ENCODE measurements at regions not wholly inside any gene's neighbourhood (a gene's known extent, or its start where the extent isn't known, plus 50 kb on each side); places are given as distances from the start of the nearest gene placed in this dataset.

DNA sequence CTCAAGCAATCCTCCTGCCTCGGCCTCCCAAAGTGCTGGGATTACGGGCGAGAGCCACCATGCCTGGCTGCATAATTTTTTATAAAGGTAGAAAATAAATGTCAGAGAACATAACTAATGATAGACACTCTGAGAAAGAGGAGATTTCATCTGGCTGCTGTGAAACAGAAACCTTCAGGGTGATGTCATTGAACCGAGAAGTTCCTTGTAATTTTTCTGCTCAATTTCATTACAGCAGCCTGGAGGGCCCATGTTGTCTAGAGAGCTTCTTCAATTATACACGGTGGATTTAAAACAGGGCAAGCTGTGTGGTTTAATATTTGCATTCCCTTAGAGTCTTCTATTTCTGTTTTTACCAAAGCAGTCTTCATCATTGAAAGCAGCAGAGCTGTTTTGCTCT, 64.3 kb upstream of the MORC3 start:
- TF ChIP-seq CTCF (IDR thresholded peaks at IDR 0.05) (no peak), EZH2 (IDR thresholded peaks at IDR 0.05; ENCODE audit: borderline replicate concordance, insufficient read depth, low read depth, low read length, poor library complexity, severe bottlenecking) (no peak)

All from B cell (primary cell).